ENCODE measurements at regions not wholly inside any gene's neighbourhood (a gene's known extent, or its start where the extent isn't known, plus 50 kb on each side); places are given as distances from the start of the nearest gene placed in this dataset.

DNA sequence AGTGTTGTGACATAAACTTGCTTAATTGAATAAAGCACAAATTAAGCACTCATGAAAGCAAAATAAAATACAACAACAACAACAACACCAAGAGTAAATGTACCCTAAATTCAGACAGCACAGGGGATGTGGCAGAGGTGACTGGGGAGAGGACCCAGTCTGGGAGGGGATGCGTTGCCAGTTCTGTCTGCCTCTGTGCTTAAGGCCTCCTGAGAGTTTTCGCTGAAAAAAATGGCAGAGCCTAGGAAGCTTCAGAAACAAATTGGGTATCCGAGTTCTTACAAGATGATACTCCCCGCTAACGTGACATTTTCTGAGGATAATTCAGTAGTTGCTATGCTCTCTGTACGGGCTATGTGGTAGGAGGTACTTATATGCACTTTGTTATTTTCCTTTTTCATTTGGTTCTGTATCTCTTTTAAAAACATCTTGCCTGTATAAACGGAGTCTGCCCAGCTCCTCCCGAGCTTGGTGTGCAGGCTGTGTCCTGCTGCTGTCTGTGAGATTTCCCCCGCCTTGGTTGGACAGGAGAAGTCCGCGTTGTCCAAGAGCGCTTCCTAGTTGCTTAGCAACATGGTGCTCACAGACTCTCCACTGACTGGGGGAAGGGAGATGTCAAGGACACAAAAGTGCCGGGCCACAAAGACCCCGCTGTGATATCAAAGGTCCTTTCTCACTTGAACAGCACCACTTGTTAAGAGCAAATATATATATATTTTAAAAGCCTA is 134.2 kb upstream of the CPHXL start:
- no peak for TF ChIP-seq POLR2A (IDR thresholded peaks at IDR 0.05)
- TF ChIP-seq, protein P1, sequence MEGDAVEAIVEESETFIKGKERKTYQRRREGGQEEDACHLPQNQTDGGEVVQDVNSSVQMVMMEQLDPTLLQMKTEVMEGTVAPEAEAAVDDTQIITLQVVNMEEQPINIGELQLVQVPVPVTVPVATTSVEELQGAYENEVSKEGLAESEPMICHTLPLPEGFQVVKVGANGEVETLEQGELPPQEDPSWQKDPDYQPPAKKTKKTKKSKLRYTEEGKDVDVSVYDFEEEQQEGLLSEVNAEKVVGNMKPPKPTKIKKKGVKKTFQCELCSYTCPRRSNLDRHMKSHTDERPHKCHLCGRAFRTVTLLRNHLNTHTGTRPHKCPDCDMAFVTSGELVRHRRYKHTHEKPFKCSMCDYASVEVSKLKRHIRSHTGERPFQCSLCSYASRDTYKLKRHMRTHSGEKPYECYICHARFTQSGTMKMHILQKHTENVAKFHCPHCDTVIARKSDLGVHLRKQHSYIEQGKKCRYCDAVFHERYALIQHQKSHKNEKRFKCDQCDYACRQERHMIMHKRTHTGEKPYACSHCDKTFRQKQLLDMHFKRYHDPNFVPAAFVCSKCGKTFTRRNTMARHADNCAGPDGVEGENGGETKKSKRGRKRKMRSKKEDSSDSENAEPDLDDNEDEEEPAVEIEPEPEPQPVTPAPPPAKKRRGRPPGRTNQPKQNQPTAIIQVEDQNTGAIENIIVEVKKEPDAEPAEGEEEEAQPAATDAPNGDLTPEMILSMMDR (IDR thresholded peaks at IDR 0.05), result no peak
- Histone ChIP-seq H3K27ac (no peak overlapping the region), H3K36me3 (no peaks in the 10 kb centered on the region), H3K27me3 (no peaks in the 10 kb centered on the region), H3K4me3 (replicated peaks in 1 of 3) (no peak overlapping the region), H3K9me3 (no peaks in the 10 kb centered on the region), H3K4me1 (no peaks in the 10 kb centered on the region)
- 12 to 19% methylated on average over 14 of the region's 14 CpGs for whole genome bisulfite sequencing, 2 donors
- intact Hi-C loops (cut with DNase I), result no loop called here
- DNase-seq, result no peak

DNA sequence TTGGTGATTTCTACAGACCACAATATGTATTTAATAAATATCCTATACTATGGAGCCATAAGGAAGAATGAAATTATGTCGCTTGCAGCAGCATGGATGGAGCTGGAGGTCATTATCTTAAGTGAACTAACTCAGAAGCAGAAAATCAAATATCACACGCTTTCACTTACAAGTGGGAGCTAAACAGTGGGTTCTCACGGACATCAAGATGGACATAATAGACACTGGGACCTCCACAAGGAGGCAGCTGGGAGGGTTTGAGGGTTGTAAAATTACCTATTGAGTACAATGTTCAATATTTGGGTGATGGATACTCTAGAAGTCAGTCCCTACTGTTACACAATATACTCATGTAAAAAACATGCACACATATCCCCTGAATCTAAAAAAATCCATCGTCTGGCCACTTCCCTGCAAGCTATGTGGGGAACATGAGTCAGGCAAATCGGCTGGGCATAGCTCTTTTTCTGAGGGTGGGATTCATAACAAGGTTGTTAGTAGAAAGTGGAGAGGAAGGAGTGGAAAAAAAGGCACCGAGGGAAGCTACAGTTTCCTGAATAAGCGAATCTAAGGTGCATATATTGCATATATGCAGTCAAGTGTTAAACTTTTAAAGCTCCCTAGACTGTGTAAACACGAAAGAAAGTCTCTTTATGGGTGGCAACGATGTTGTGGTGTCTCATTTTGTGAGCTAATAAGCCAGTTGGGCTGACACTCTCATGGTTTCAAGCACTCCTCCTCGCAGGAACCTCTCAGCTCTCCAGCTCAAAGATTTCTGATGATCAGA is 135.2 kb upstream of the CPHXL start:
- no peaks in the 10 kb centered on the region for H3K36me3 ChIP-seq
- H3K27me3 ChIP-seq, result no peaks in the 10 kb centered on the region
- H3K27ac ChIP-seq, result no peak overlapping the region
- WGBS, 2 donors, result 50 to 51% methylated on average over 10 of the region's 10 CpGs
- no peaks in the 10 kb centered on the region for H3K4me1 ChIP-seq
- no peak overlapping the region for H3K4me3 ChIP-seq (replicated peaks in 1 of 3)
- H3K9me3 ChIP-seq, result no peaks in the 10 kb centered on the region
- TF ChIP-seq, protein P1 (IDR thresholded peaks at IDR 0.05), result no peak
- TF ChIP-seq POLR2A (IDR thresholded peaks at IDR 0.05), result no peak
- intact Hi-C loops (cut with DNase I), result no loop called here
- no peak for DNase-seq

DNA sequence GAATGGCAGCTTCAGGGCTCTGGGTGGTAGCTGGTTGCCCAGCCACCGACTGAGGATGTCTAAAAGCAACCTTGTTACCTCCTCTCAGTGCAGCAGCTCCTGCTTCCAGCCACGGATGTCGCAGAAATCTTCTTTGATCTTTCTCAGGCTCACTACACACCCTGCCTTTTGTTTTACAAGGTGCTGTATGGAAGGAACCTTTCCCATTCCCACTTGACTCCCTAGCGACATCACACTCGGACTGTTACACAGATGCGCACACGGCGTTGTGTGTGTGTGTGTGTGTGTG is 135.8 kb upstream of the CPHXL start:
- WGBS, 2 donors, result 60 to 73% methylated on average over 8 of the region's 8 CpGs

DNA sequence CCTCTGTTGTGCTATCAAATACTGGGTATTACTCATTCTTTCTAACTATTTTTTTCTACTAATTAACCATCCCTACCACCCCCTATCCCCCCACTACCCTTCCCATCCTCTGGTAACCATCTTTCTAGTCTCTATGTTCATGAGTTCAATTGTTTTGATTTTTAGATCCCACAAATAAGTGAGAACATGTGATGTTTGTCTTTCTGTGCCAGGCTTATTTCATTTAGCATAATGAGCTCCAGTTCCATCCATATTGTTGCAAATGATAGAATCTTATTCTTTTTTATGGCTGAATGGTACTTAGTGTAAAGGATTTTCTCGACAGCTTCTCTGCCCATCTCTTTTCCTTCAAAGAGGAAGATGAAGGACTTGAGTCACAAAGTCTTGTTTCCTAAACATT is 138.0 kb upstream of the CPHXL start:
- no peak for TF ChIP-seq POLR2A (IDR thresholded peaks at IDR 0.05)
- TF ChIP-seq, protein P1 (IDR thresholded peaks at IDR 0.05), result no peak

More for the DNA sequence above, 135.8 kb upstream of the CPHXL start:
- H3K4me3 ChIP-seq (replicated peaks in 1 of 3), result no peak overlapping the region
- H3K27ac ChIP-seq, result no peak overlapping the region
- H3K9me3 ChIP-seq, result no peaks in the 10 kb centered on the region
- no peak for DNase-seq
- no peaks in the 10 kb centered on the region for H3K36me3 ChIP-seq
- no peaks in the 10 kb centered on the region for H3K27me3 ChIP-seq
- no peaks in the 10 kb centered on the region for H3K4me1 ChIP-seq
- intact Hi-C loops (cut with DNase I), result no loop called here
- no peak for TF ChIP-seq POLR2A (IDR thresholded peaks at IDR 0.05)
- TF ChIP-seq, protein P1 (IDR thresholded peaks at IDR 0.05), result no peak

DNA sequence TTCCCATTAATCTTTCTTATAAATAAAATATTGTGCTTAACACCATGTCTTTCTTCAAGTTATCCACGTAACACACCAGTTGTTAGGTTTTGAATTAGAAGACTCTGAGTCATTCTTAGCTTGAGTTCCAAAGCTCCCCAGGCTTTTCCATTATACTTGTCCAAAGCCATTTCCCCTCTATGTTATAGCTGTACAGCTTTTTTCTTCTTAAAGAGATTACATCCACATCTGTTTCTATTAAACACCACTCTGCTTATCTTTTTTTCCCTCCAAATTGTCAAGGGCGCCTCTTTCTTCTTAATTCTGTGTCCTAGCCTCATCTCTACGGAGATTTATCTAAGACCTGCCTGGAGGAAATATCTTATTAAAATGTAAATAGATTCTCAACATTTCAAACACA is 139.4 kb upstream of the CPHXL start:
- no peaks in the 10 kb centered on the region for H3K27me3 ChIP-seq
- no peaks in the 10 kb centered on the region for H3K4me1 ChIP-seq
- H3K36me3 ChIP-seq, result no peaks in the 10 kb centered on the region
- intact Hi-C loops (cut with DNase I), result no loop called here
- no peak overlapping the region for H3K27ac ChIP-seq
- no peaks in the 10 kb centered on the region for H3K9me3 ChIP-seq
- 80 to 82% methylated on average over 3 of the region's 3 CpGs for WGBS, 2 donors
- DNase-seq, result no peak
- TF ChIP-seq, protein P1 (IDR thresholded peaks at IDR 0.05), result no peak
- TF ChIP-seq POLR2A (IDR thresholded peaks at IDR 0.05), result no peak
- H3K4me3 ChIP-seq (replicated peaks in 1 of 3), result no peak overlapping the region

More for the DNA sequence above, 138.0 kb upstream of the CPHXL start:
- no peaks in the 10 kb centered on the region for H3K27me3 ChIP-seq
- no peaks in the 10 kb centered on the region for H3K9me3 ChIP-seq
- WGBS, 2 donors, result 84 to 88% methylated on average over 1 of the region's 1 CpG
- intact Hi-C loops (cut with DNase I), result no loop called here
- H3K4me1 ChIP-seq, result no peaks in the 10 kb centered on the region
- DNase-seq, result no peak
- no peak overlapping the region for H3K27ac ChIP-seq
- H3K36me3 ChIP-seq, result no peaks in the 10 kb centered on the region
- no peak overlapping the region for H3K4me3 ChIP-seq (replicated peaks in 1 of 3)
